Osteocyte (in vitro differentiated cells): ENCODE measurements at regions not wholly inside any gene's neighbourhood (a gene's known extent, or its start where the extent isn't known, plus 50 kb on each side); places are given as distances from the start of the nearest gene placed in this dataset.

Source experiments
- DNase-seq: peaks from one replicate; pipeline ENCODE4 v3.0.0; 2021; ENCODE audit warnings: mixed read lengths; ENCODE audit not compliant: unreplicated experiment; ENCODE audit errors: extremely low spot score
- H3K27ac Mint-ChIP-seq: one replicate; pipeline ENCODE4 v1.8.0; 2021; ENCODE audit warnings: mild to moderate bottlenecking, mixed read lengths; ENCODE audit not compliant: unreplicated experiment
- H3K27me3 Mint-ChIP-seq: one replicate; pipeline ENCODE4 v1.8.0; 2021; ENCODE audit warnings: mixed read lengths; ENCODE audit not compliant: unreplicated experiment
- H3K36me3 Mint-ChIP-seq: one replicate; pipeline ENCODE4 v1.8.0; 2021; ENCODE audit warnings: mixed read lengths; ENCODE audit not compliant: unreplicated experiment
- H3K4me1 Mint-ChIP-seq: one replicate; pipeline ENCODE4 v1.8.0; 2021; ENCODE audit warnings: mixed read lengths; ENCODE audit not compliant: unreplicated experiment
- H3K4me3 Mint-ChIP-seq: one replicate; pipeline ENCODE4 v1.8.0; 2021; ENCODE audit warnings: mild to moderate bottlenecking, moderate library complexity, mixed read lengths; ENCODE audit not compliant: unreplicated experiment
- H3K9me3 Mint-ChIP-seq: one replicate; pipeline ENCODE4 v1.8.0; 2021; ENCODE audit warnings: mixed read lengths; ENCODE audit not compliant: unreplicated experiment
- TF ChIP-seq, protein P1 (sequence below): fragments of 200-600 bp; sonication (generic); IDR thresholded peaks from 2 replicates; pipeline ENCODE4 v1.5.0; 2021; ENCODE audit warnings: antibody characterized with exemption, mild to moderate bottlenecking, moderate library complexity

DNA sequence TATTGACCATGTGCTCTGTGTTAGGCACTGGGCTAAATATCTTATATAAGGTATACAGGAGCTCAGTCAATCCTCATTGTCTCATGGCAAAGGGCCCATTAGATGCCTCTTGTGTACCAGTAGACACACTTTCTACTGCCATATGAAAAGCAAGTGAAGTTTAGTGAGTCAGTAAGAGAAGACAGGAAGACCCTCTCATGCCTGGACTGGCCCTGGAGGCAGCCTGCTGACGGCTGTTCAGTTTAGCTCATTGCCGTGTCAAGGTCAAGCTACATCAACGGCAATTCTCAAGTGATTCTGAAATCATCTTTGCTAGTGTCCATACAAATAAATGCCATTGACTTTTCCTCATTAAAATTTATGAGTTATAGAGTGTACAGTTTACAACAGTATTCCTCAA is 237.9 kb downstream of the IRX1 start:
- H3K4me1 Mint-ChIP-seq = no peaks in the 10 kb centered on the region
- no peak overlapping the region for H3K4me3 Mint-ChIP-seq
- H3K27ac Mint-ChIP-seq = no peak overlapping the region
- H3K36me3 Mint-ChIP-seq = no peaks in the 10 kb centered on the region
- DNase-seq = no peak
- TF ChIP-seq, protein P1, sequence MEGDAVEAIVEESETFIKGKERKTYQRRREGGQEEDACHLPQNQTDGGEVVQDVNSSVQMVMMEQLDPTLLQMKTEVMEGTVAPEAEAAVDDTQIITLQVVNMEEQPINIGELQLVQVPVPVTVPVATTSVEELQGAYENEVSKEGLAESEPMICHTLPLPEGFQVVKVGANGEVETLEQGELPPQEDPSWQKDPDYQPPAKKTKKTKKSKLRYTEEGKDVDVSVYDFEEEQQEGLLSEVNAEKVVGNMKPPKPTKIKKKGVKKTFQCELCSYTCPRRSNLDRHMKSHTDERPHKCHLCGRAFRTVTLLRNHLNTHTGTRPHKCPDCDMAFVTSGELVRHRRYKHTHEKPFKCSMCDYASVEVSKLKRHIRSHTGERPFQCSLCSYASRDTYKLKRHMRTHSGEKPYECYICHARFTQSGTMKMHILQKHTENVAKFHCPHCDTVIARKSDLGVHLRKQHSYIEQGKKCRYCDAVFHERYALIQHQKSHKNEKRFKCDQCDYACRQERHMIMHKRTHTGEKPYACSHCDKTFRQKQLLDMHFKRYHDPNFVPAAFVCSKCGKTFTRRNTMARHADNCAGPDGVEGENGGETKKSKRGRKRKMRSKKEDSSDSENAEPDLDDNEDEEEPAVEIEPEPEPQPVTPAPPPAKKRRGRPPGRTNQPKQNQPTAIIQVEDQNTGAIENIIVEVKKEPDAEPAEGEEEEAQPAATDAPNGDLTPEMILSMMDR = no peak
- no peaks in the 10 kb centered on the region for H3K27me3 Mint-ChIP-seq
- H3K9me3 Mint-ChIP-seq = peaks cover 54% of the 10 kb centered on the region

DNA sequence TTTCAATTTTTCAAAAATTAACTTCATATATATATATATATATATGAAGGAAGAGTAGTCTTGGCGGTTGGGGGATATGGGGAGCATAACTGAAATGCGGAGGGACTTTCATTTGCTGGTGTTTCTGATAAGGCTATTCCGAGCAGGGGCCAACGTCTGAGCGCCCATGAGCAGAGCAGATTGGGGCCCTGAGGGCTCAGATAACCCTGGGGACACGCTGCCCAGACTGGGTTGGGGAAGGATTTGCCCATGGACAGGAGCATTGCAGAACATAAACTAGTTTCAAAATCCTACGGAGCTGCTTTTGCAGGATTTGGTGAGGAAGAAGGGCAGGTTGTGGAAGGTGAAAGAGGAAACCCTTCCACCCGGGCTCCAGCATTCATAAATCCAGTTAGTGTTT is 240.2 kb downstream of the IRX1 start:
- Mint-ChIP-seq H3K27me3 (no peaks in the 10 kb centered on the region), H3K9me3 (peaks cover 50% of the 10 kb centered on the region), H3K27ac (no peak overlapping the region), H3K36me3 (no peaks in the 10 kb centered on the region), H3K4me3 (no peak overlapping the region), H3K4me1 (no peaks in the 10 kb centered on the region)
- DNase-seq = no peak
- TF ChIP-seq, protein P1 = no peak

DNA sequence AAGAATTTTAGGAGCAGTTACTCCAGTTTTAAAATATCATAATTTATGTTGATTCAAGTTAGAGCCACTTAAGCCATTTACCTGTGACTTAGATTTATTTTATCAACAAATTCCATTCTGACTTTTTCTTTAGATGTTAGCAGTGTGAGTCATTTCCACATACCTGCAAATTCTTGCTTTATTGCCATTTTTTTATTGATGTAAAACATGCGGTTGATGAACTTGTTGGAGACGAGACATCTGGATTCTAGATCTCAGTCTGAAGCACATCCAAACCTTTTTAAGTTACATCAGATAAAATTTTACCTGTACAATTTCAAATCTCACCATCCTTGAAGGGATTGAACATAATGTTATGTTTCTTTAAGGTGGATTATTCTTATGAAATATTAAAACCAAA is 240.9 kb downstream of the IRX1 start:
- Mint-ChIP-seq H3K4me3 (no peak overlapping the region), H3K27ac (no peak overlapping the region)

DNA sequence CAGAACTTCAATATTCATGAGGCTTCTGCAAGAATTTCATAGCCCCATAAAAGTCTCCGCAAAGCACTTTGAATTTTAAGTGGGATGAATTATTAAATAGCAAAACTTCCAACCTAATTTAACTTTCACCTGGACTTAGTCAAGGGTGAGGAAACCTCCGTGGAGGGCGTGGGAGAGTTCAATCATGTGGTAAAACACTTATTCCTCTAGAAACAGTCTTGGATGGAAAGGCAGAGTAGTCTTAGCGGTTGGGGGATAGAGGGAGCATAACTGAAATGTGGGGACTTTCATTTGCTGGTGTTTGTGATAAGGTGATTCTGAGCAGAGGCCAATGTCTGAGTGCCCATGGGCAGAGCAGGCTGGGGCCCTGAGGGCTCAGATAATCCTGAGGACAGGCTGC is 241.9 kb downstream of the IRX1 start:
- Mint-ChIP-seq H3K9me3 (peaks cover 46% of the 10 kb centered on the region), H3K36me3 (no peaks in the 10 kb centered on the region), H3K4me3 (no peak overlapping the region), H3K27ac (no peak overlapping the region), H3K4me1 (no peaks in the 10 kb centered on the region), H3K27me3 (no peaks in the 10 kb centered on the region)
- DNase-seq = no peak
- TF ChIP-seq, protein P1 = no peak

More for the DNA sequence above, 240.9 kb downstream of the IRX1 start:
- no peak for DNase-seq
- TF ChIP-seq, protein P1 = no peak
- Mint-ChIP-seq H3K4me1 (no peaks in the 10 kb centered on the region), H3K9me3 (peaks cover 49% of the 10 kb centered on the region), H3K36me3 (no peaks in the 10 kb centered on the region), H3K27me3 (no peaks in the 10 kb centered on the region)

DNA sequence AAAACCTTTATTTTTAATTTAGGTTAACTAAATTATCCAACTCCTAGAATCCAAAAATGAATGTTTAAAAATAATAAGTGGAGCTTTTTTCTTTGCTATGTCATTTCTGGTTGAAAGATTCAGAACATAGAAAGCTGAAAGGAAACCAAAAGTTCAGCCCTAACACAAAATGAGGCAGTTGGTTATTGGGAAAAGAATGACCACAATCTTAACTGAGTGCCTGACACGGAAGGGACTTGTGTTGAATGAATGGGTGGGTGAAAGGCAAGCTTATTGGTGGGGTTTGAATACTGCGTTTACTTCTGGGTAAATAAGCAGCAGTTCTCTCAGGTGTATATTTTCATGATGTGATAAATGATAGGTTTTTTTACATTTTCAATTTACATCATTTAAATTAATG is 243.5 kb downstream of the IRX1 start:
- Mint-ChIP-seq H3K27ac (no peak overlapping the region), H3K4me3 (no peak overlapping the region), H3K27me3 (no peaks in the 10 kb centered on the region), H3K9me3 (peaks cover 39% of the 10 kb centered on the region), H3K4me1 (no peaks in the 10 kb centered on the region), H3K36me3 (no peaks in the 10 kb centered on the region)
- TF ChIP-seq, protein P1 = no peak
- no peak for DNase-seq
